ENCODE measurements at regions not wholly inside any gene's neighbourhood (a gene's known extent, or its start where the extent isn't known, plus 50 kb on each side); places are given as distances from the start of the nearest gene placed in this dataset.

DNA sequence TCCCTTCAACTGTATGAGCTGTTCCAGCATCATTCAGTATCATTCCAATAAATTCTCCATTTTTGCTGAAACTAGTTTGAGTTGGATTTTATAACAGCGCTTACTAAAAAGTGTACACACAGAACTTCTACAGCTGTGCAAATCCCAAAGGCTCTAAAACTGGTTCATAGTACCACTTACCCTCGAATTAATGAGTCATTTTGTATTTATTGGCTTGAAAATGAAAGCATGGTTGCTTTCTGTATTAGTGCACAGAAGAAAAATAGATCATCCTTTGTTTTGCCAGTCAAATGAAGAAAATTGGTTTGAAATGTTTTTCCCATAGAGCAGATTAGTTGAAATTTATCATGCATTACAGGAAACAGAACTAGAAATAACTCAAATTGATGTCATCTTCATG, 268.3 kb upstream of the CPNE8 start:
- Histone ChIP-seq H3K9me2 (no peaks in the 10 kb centered on the region), H3K36me3 (replicated peaks in 1 of 2; ENCODE audit: control insufficient read depth in 1 of 2, insufficient read depth in 2 of 2, low read length in 1 of 2) (no peaks in the 10 kb centered on the region), H4K20me1 (ENCODE audit: insufficient read depth) (no peaks in the 10 kb centered on the region), H3K9ac (no peak overlapping the region), H3F3A (replicated peaks; ENCODE audit: insufficient read depth) (no peaks in the 10 kb centered on the region), H3K27ac (ENCODE audit: low read depth in 2 of 2, low read length in 1 of 2) (no peak overlapping the region), H2AFZ (ENCODE audit: low read depth) (no peak overlapping the region), H3K79me2 (ENCODE audit: insufficient read depth) (no peaks in the 10 kb centered on the region), H3K4me2 (peak overlapping the region; percentile 36), H3K27me3 (ENCODE audit: insufficient read depth) (no peaks in the 10 kb centered on the region), H3K9me3 (peaks cover 3% of the 10 kb centered on the region; the same call in 1 of the 2 replicates), H3K4me1 (ENCODE audit: control insufficient read depth in 1 of 2, insufficient read depth in 2 of 2, low read depth in 1 of 2, low read length in 1 of 2) (no peaks in the 10 kb centered on the region), H3K4me3 (ENCODE audit: low read depth in 2 of 2, low read length in 1 of 2) (no peak overlapping the region)
- WGBS (ENCODE audit: low lambda C conversion rate): 28% methylated on average over 2 of the region's 2 CpGs
- ChIA-PET CTCF (no interaction called here), POLR2A (no interaction called here)
- TF ChIP-seq EZH2phosphoT487 (IDR thresholded peaks at IDR 0.05; ENCODE audit: borderline replicate concordance, low read depth): no peak
- TF ChIP-seq RFX5 (IDR thresholded peaks at IDR 0.05; ENCODE audit: low read length): no peak
- no peak for TF ChIP-seq SIN3A (IDR thresholded peaks at IDR 0.05; ENCODE audit: borderline replicate concordance, low read depth, low read length)
- DNase-seq: no peak

DNA sequence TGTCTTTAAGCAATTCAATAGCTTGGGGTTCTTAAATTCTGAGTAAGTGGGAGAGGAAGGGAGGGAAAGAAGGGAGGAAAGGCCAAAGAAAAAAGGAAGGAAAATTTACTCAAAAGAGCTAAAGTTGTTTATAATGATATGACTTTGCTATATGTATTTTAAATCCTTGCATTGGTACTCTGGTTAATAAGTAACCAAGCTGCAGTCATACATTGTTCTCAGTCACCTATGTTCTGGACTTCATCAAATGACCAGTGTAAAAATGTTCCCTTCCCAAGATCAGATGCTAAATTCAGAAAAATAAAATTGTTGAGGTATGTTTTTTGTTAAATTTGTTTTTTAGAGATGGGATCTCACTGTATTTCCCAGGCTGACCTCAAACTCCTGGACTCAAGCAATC, 259.9 kb upstream of the CPNE8 start:
- no peaks in the 10 kb centered on the region for H3K27me3 ChIP-seq (ENCODE audit: insufficient read depth)
- H3K36me3 ChIP-seq (replicated peaks in 1 of 2; ENCODE audit: control insufficient read depth in 1 of 2, insufficient read depth in 2 of 2, low read length in 1 of 2): no peaks in the 10 kb centered on the region
- no peak overlapping the region for H3K9ac ChIP-seq
- no peaks in the 10 kb centered on the region for H3F3A ChIP-seq (replicated peaks; ENCODE audit: insufficient read depth)
- no peaks in the 10 kb centered on the region for H3K79me2 ChIP-seq (ENCODE audit: insufficient read depth)
- no peak overlapping the region for H2AFZ ChIP-seq (ENCODE audit: low read depth)
- no peak overlapping the region for H3K4me2 ChIP-seq
- no peaks in the 10 kb centered on the region for H3K9me2 ChIP-seq
- H3K9me3 ChIP-seq: peaks cover 4% of the 10 kb centered on the region; the same call in 1 of the 2 replicates
- no peak overlapping the region for H3K4me3 ChIP-seq (ENCODE audit: low read depth in 2 of 2, low read length in 1 of 2)
- CTCF ChIA-PET: interaction anchor here (0.6 to 1.2 kb wide), 2 partner anchors 42 to 108 kb away, joined by 3 read pairs; no protein-coding TSS in a partner anchor
- POLR2A ChIA-PET: no interaction called here
- no peak overlapping the region for H3K27ac ChIP-seq (ENCODE audit: low read depth in 2 of 2, low read length in 1 of 2)
- TF ChIP-seq SIN3A (IDR thresholded peaks at IDR 0.05; ENCODE audit: borderline replicate concordance, low read depth, low read length) (no peak), RFX5 (IDR thresholded peaks at IDR 0.05; ENCODE audit: low read length) (no peak), YY1 (IDR thresholded peaks at IDR 0.05; ENCODE audit: low read depth) (no peak), GATA2 (CRISPR knock-in tag; IDR thresholded peaks at IDR 0.05) (no peak), MEF2A (IDR thresholded peaks at IDR 0.05; ENCODE audit: borderline replicate concordance, low read depth) (no peak)
- TF ChIP-seq, protein P1, sequence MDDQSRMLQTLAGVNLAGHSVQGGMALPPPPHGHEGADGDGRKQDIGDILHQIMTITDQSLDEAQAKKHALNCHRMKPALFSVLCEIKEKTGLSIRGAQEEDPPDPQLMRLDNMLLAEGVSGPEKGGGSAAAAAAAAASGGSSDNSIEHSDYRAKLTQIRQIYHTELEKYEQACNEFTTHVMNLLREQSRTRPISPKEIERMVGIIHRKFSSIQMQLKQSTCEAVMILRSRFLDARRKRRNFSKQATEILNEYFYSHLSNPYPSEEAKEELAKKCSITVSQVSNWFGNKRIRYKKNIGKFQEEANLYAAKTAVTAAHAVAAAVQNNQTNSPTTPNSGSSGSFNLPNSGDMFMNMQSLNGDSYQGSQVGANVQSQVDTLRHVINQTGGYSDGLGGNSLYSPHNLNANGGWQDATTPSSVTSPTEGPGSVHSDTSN (IDR thresholded peaks at IDR 0.05): no peak
- H3K4me1 ChIP-seq (ENCODE audit: control insufficient read depth in 1 of 2, insufficient read depth in 2 of 2, low read depth in 1 of 2, low read length in 1 of 2): no peaks in the 10 kb centered on the region
- H4K20me1 ChIP-seq (ENCODE audit: insufficient read depth): no peaks in the 10 kb centered on the region
- no peak for DNase-seq

DNA sequence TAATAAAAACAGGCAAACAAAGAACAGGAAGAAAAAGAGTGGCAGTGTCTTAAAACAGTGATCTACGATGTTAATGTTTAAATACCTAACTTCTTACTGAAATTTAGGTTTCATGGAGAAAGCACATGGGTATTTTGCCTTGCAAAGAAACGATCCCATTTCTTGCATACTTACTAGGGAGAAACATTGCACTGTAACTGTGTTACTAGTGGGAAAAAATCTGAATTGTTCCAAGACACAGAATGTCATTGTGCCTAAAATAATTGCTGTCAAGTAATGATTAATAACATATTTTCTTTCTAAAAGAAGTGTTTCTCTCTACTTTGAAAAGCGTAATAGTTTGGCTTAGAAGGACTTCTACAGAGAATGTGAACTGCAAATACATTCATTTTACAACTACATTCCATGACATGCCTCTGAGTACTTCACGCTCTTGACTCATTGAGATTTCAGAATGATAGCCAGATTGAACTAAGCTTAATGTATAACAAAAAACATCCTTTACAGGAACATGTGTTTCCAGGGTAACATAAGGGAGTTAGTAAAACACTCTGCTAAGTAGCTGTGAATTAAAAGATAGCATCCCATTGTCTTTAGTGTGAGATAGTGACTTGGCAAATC, 256.2 kb upstream of the CPNE8 start:
- TF ChIP-seq POLR2AphosphoS5 (IDR thresholded peaks at IDR 0.05; ENCODE audit: low read depth, low read length): no peak
- no peak for TF ChIP-seq NRF1 (IDR thresholded peaks at IDR 0.05; ENCODE audit: low read depth, low read length)
- TF ChIP-seq, protein P1 (IDR thresholded peaks at IDR 0.05): no peak
- TF ChIP-seq NFIC (IDR thresholded peaks at IDR 0.05; ENCODE audit: borderline replicate concordance): no peak
- TF ChIP-seq FOXM1 (IDR thresholded peaks at IDR 0.05; ENCODE audit: low read depth): no peak
- TF ChIP-seq, protein P2, sequence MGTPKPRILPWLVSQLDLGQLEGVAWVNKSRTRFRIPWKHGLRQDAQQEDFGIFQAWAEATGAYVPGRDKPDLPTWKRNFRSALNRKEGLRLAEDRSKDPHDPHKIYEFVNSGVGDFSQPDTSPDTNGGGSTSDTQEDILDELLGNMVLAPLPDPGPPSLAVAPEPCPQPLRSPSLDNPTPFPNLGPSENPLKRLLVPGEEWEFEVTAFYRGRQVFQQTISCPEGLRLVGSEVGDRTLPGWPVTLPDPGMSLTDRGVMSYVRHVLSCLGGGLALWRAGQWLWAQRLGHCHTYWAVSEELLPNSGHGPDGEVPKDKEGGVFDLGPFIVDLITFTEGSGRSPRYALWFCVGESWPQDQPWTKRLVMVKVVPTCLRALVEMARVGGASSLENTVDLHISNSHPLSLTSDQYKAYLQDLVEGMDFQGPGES (IDR thresholded peaks at IDR 0.05; ENCODE audit: low read depth, low read length): no peak
- no peak for TF ChIP-seq TCF12 (IDR thresholded peaks at IDR 0.05)
- TF ChIP-seq, protein P3, sequence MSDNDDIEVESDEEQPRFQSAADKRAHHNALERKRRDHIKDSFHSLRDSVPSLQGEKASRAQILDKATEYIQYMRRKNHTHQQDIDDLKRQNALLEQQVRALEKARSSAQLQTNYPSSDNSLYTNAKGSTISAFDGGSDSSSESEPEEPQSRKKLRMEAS (IDR thresholded peaks at IDR 0.05; ENCODE audit: low read depth): no peak
- Histone ChIP-seq H3K9me2 (no peaks in the 10 kb centered on the region), H3K9ac (no peak overlapping the region), H3F3A (replicated peaks; ENCODE audit: insufficient read depth) (no peaks in the 10 kb centered on the region), H3K36me3 (replicated peaks in 1 of 2; ENCODE audit: control insufficient read depth in 1 of 2, insufficient read depth in 2 of 2, low read length in 1 of 2) (no peaks in the 10 kb centered on the region), H3K4me3 (ENCODE audit: low read depth in 2 of 2, low read length in 1 of 2) (no peak overlapping the region), H4K20me1 (ENCODE audit: insufficient read depth) (no peaks in the 10 kb centered on the region), H2AFZ (ENCODE audit: low read depth) (no peak overlapping the region), H3K9me3 (no peaks in the 10 kb centered on the region), H3K4me1 (ENCODE audit: control insufficient read depth in 1 of 2, insufficient read depth in 2 of 2, low read depth in 1 of 2, low read length in 1 of 2) (no peaks in the 10 kb centered on the region), H3K79me2 (ENCODE audit: insufficient read depth) (no peaks in the 10 kb centered on the region), H3K4me2 (no peak overlapping the region), H3K27ac (ENCODE audit: low read depth in 2 of 2, low read length in 1 of 2) (no peak overlapping the region), H3K27me3 (ENCODE audit: insufficient read depth) (no peaks in the 10 kb centered on the region)
- ChIA-PET CTCF (no interaction called here), POLR2A (no interaction called here)
- WGBS (ENCODE audit: low lambda C conversion rate): 36% methylated on average over 4 of the region's 4 CpGs
- DNase-seq: no peak

Measured in SK-N-SH (cell line).